Pancreas (tissue), 10 donors: ENCODE measurements at regions not wholly inside any gene's neighbourhood (a gene's known extent, or its start where the extent isn't known, plus 50 kb on each side); places are given as distances from the start of the nearest gene placed in this dataset.
A peak's percentile ranks its signal among the peaks of the same experiment; 100 is the strongest.

ENCODE experiments used
- ATAC-seq, 4 donors: fragments of 200-7000 bp; cut with Tn5 transposase; one replicate each; pipeline versions ENCODE4 v1.8.0 to v1.9.1; 2020; ENCODE audit warnings: mild to moderate bottlenecking in 4 of 4, moderate library complexity in 4 of 4
- DNase-seq, 6 donors: peaks; one replicate each; pipeline ENCODE4 v3.0.0-alpha.2; 2020
- FAIRE-seq: peaks from 2 replicates; lab custom pipeline; 2012; peaks lifted over from hg19 to GRCh38; lab: Jason Lieb, UNC
- H3K27ac ChIP-seq, 4 donors: fragments of 200-600 bp; sonication (generic); 1 replicate in 3 of 4; 2 replicates in 1 of 4; pipeline versions ENCODE4 v1.5.0 to v1.8.0; 2020
- H3K27me3 ChIP-seq, 4 donors: fragments of 200-600 bp; one replicate each; pipeline ENCODE4 v1.8.0; 2021
- H3K36me3 ChIP-seq, 3 donors: fragments of 200-600 bp; sonication (generic) in 1 of 3; one replicate each; pipeline versions ENCODE4 v1.5.0 to v1.8.0; 2020 to 2021
- H3K4me1 ChIP-seq, 3 donors: fragments of 200-600 bp; one replicate each; pipeline ENCODE4 v1.8.0; 2021
- H3K4me3 ChIP-seq, 4 donors: fragments of 200-600 bp; sonication (generic) in 2 of 4; one replicate each; pipeline versions ENCODE4 v1.5.0 to v1.8.0; 2020 to 2021
- H3K9me3 ChIP-seq, 4 donors: fragments of 200-600 bp; one replicate each; pipeline ENCODE4 v1.8.0; 2021
- CTCF ChIP-seq, 4 donors: fragments of 200-600 bp; sonication (generic) in 3 of 4; IDR thresholded peaks; one replicate each; pipeline versions ENCODE4 v1.5.0 to v1.8.0; 2021; ENCODE audit warnings: antibody characterized with exemption in 4 of 4
- WGBS, 2 donors: extraction: QIAGEN DNeasy Blood & Tissue Kit; methylation state at CpG; one replicate each; pipeline ENCODE4 v1.1.7; 2013; 5-methylcytosine and 5-hydroxymethylcytosine counted together
- intact Hi-C, 3 donors: fragments of 100-400 bp; cut with DNase I; formaldehyde crosslinking; loops; one replicate each; pipeline versions ENCODE4 v1.11.1 to v1.14.2; 2022
- donor health status: healthy with polysubstance abuse.
- donor health status: DM: no; HTN: no; CAD: no; lungs with moderate emphysema.
- donor health status: DM: no; HTN: no; CAD: no.
- donor health status: control.
- donor health status: control.
- donor health status: Bipolar disorder and iron deficiency.
- donor health status: DM: yes; HTN: yes; CAD: no.
- donor health status: DM: no; HTN: no; CAD: no.
- donor health status: DM: no; HTN: no; CAD: no.
- donor health status: DM: yes; HTN: yes; CAD: no.

- H3K9me3 ChIP-seq, result no peaks in the 10 kb centered on the region
- WGBS, 2 donors, result 48 to 65% methylated on average over 1 of the region's 1 CpG
- no peak overlapping the region for H3K27ac ChIP-seq
- intact Hi-C loops, result no loop called here
- DNase-seq (no peak), ATAC-seq (peak in 2 of 4 donors; percentile 14 to 47), FAIRE-seq (no peak)
- no peaks in the 10 kb centered on the region for H3K27me3 ChIP-seq
- H3K4me1 ChIP-seq, result peaks cover 0 to 9% (median 0%) of the 10 kb centered on the region in 3 donors
- H3K4me3 ChIP-seq, result no peak overlapping the region
- no peaks in the 10 kb centered on the region for H3K36me3 ChIP-seq
- TF ChIP-seq CTCF (IDR thresholded peaks at IDR 0.05), result no peak
Observed at GRCh38 chr4:73683456-73683855, 56.9 kb upstream of the CXCL8 start.

GRCh38 chr4:73684097-73684496 is 56.3 kb upstream of the CXCL8 start:
- Histone ChIP-seq H3K4me3 (no peak overlapping the region), H3K9me3 (no peaks in the 10 kb centered on the region), H3K27ac (no peak overlapping the region), H3K27me3 (no peaks in the 10 kb centered on the region), H3K4me1 (peaks cover 0 to 9% (median 0%) of the 10 kb centered on the region in 3 donors), H3K36me3 (no peaks in the 10 kb centered on the region)
- 0% methylated on average over 1 of the region's 1 CpG for WGBS, 2 donors
- TF ChIP-seq CTCF (IDR thresholded peaks at IDR 0.05), result no peak
- no peak for DNase-seq
- ATAC-seq, result no peak
- no peak for FAIRE-seq
- intact Hi-C loops, result no loop called here

GRCh38 chr4:73685052-73685451 is 55.3 kb upstream of the CXCL8 start:
- no peak for ATAC-seq
- no peak for FAIRE-seq
- H3K4me1 ChIP-seq, result peaks cover 0 to 9% (median 0%) of the 10 kb centered on the region in 3 donors
- no peaks in the 10 kb centered on the region for H3K27me3 ChIP-seq
- no peak for TF ChIP-seq CTCF (IDR thresholded peaks at IDR 0.05)
- WGBS, 2 donors, result 24 to 25% methylated on average over 1 of the region's 1 CpG
- no peaks in the 10 kb centered on the region for H3K9me3 ChIP-seq
- no peak overlapping the region for H3K27ac ChIP-seq
- no peak overlapping the region for H3K4me3 ChIP-seq
- DNase-seq, result no peak
- H3K36me3 ChIP-seq, result no peaks in the 10 kb centered on the region
- intact Hi-C loops, result no loop called here

DNA sequence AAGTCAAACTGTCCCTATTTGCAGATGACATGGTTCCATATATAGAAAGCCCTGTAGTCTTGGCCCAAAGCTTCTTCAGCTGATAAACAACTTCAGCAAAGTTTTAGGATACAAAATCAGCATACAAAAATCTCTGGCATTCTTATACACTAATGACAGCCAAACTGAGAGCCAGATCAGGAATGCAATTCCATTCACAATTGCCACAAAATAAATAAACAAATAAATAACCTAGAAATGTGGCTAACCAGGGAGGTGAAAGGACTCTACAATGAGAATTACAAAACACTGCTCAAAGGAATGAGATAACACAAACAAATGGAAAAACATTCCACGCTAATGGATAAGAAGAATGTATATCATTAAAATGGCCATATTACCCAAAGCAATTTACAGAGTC is 52.9 kb upstream of the CXCL8 start:
- Histone ChIP-seq H3K36me3 (no peaks in the 10 kb centered on the region), H3K4me1 (peaks cover 0 to 9% (median 0%) of the 10 kb centered on the region in 3 donors), H3K27me3 (no peaks in the 10 kb centered on the region), H3K9me3 (no peaks in the 10 kb centered on the region), H3K4me3 (no peak overlapping the region), H3K27ac (no peak overlapping the region)
- DNase-seq (no peak), FAIRE-seq (no peak), ATAC-seq (no peak)
- WGBS, 2 donors, result 93 to 100% methylated on average over 1 of the region's 1 CpG
- intact Hi-C loops, result no loop called here
- TF ChIP-seq CTCF (IDR thresholded peaks at IDR 0.05), result no peak

DNA sequence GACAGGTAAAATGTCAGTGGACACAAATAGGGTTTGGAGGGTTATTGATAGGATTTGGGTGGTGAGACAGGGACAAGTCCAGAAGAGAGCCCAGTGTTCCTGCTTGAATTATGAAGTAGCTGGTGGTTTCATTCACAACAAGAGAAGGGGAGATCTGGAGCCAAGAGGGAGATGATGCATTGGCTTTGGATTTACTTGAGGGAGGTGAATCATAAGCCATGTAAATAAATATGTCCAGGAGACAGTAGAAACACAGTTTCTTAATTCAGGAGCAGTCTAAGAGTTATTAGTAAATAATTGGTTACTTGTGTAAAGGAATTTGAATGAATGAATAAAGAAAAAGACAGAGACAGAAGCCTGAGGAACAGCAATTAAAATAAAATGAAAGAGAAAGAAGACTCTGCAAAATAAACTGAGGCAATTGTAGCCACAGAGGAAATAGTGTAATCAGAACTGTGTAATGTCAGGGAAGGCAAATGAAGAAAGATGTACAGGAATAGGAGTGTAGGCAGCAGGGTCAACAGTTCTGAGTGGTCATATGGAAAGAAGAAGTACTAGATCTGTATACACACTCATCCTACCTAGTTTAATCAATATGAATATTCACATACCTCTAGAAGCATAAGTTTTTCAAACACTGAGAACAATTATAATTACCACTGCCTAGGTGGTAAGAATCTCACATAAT is 50.2 kb upstream of the CXCL8 start:
- no peak overlapping the region for H3K27ac ChIP-seq
- H3K4me1 ChIP-seq, result no peaks in the 10 kb centered on the region
- H3K36me3 ChIP-seq, result no peaks in the 10 kb centered on the region
- FAIRE-seq, result no peak
- intact Hi-C loops, result no loop called here
- H3K4me3 ChIP-seq, result no peak overlapping the region
- no peaks in the 10 kb centered on the region for H3K27me3 ChIP-seq
- no peak for TF ChIP-seq CTCF (IDR thresholded peaks at IDR 0.05)
- H3K9me3 ChIP-seq, result no peaks in the 10 kb centered on the region
- ATAC-seq, result no peak
- DNase-seq, result no peak
